HG03521 (cell line): ENCODE measurements at regions not wholly inside any gene's neighbourhood (a gene's known extent, or its start where the extent isn't known, plus 50 kb on each side); places are given as distances from the start of the nearest gene placed in this dataset.
"Not testable (repeated sequence)": the region's sequence is repeated elsewhere in the genome, so short reads cannot be mapped to it uniquely, and the experiment has no call there.

ENCODE experiments used
- ATAC-seq: cut with Tn5 transposase; IDR thresholded peaks from one replicate; pipeline ENCODE4 v1.9.1; 2021; ENCODE audit warnings: mild to moderate bottlenecking, moderate library complexity; ENCODE audit not compliant: unreplicated experiment

- no peak for ATAC-seq
Observed at GRCh38 chr4:122100508-122100907, 51.6 kb upstream of the BLTP1 start.

GRCh38 chr4:122099896-122100295 is 52.2 kb upstream of the BLTP1 start:
- ATAC-seq = no peak

GRCh38 chr4:122091836-122092405 is 60.2 kb upstream of the BLTP1 start:
- no peak for ATAC-seq

- ATAC-seq = no peak
Observed at GRCh38 chr4:122091397-122091796, 60.7 kb upstream of the BLTP1 start.

GRCh38 chr4:122090989-122091388 is 61.1 kb upstream of the BLTP1 start:
- no peak for ATAC-seq

- ATAC-seq = no peak
Observed at GRCh38 chr4:122086338-122087065, 65.6 kb upstream of the BLTP1 start.

- ATAC-seq = no peak
Observed at GRCh38 chr4:122083989-122084388, 68.1 kb upstream of the BLTP1 start.

GRCh38 chr4:122083351-122083750 is 68.8 kb upstream of the BLTP1 start:
- ATAC-seq = no peak

- ATAC-seq = no peak
Observed at GRCh38 chr4:122082661-122083060, 69.5 kb upstream of the BLTP1 start.

GRCh38 chr4:122077653-122078052 is 74.5 kb upstream of the BLTP1 start:
- ATAC-seq = not testable (repeated sequence)

- ATAC-seq = not testable (repeated sequence)
Observed at GRCh38 chr4:122076835-122077234, 75.3 kb upstream of the BLTP1 start.

- ATAC-seq = no peak
Observed at GRCh38 chr4:122073615-122074014, 78.5 kb upstream of the BLTP1 start.

GRCh38 chr4:122065915-122066314 is 86.2 kb upstream of the BLTP1 start:
- ATAC-seq = no peak

- no peak for ATAC-seq
Observed at GRCh38 chr4:122065149-122065548, 87.0 kb upstream of the BLTP1 start.

GRCh38 chr4:122053186-122053585 is 98.9 kb upstream of the BLTP1 start:
- ATAC-seq = no peak

GRCh38 chr4:122052677-122053076 is 99.5 kb upstream of the BLTP1 start:
- no peak for ATAC-seq

GRCh38 chr4:122050841-122051240 is 99.0 kb upstream of the TRPC3 start:
- ATAC-seq = no peak

- ATAC-seq = no peak
Observed at GRCh38 chr4:122047456-122048425, 95.9 kb upstream of the TRPC3 start.

GRCh38 chr4:122046255-122046654 is 94.4 kb upstream of the TRPC3 start:
- ATAC-seq = no peak

GRCh38 chr4:122045533-122045932 is 93.7 kb upstream of the TRPC3 start:
- no peak for ATAC-seq

- no peak for ATAC-seq
Observed at GRCh38 chr4:122044501-122044900, 92.6 kb upstream of the TRPC3 start.

- ATAC-seq = no peak
Observed at GRCh38 chr4:122041312-122041711, 89.5 kb upstream of the TRPC3 start.
